Amygdala (tissue), 56 donors: ENCODE measurements at regions not wholly inside any gene's neighbourhood (a gene's known extent, or its start where the extent isn't known, plus 50 kb on each side); places are given as distances from the start of the nearest gene placed in this dataset.
"Not testable (repeated sequence)": the region's sequence is repeated elsewhere in the genome, so short reads cannot be mapped to it uniquely, and the experiment has no call there.

Experiments
- DNase-seq, 56 donors: peaks; one replicate each; lab custom pipeline; 2025; lab: John Stamatoyannopoulos, UW

DNA sequence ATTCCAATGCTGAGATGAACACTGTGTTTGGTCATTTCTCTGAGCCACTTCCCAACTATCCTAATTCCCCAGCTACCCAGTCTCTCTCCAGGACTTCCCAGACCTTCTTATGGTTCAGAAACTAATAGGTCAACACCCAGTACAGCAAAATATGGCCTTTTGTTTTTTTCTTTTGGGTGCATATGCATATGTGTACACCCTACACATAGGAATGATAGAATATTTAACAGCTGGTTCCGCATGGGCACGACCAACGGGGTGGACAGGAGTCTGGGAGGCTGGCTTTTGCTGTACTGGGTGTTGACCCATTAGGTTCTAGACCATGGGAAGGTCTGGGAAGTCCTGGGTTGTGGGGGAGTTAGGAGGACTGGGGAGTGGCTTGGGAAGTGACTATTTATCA lies 143.9 kb downstream of the MRPS6 start:
- DNase-seq: no peak

DNA sequence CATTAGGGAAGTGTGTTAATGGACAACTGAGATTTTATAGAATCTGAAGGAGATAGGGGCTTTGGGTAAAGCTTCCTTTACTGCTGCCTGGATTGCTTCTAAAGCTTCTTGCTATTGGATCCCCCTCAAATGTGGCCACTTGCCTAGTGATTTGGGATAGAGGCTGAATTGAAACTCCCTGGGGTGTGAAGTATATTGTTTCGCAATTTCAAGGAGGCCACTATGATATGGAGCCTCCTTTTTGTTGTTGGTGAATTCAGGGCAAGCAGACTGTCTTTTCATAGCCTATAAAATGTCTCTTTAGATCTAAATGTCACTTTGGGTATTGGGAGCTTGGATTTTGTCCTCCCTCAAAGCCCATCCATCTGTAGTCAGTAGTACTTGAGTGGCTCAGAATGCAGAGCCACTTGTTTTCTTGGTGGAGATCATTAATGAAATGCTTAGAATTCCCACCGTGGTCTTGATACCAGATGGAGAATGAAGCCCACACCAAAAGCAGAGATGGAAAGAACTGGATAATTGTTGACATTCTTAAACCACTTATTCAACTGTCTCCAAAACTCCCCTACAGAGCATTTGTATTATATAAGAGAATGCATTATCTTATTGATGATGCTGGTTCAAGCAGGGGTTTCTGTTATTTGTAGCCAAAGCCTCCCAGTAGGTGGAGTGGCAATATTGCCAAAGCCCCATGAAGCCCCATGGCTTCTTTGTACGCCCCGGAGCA lies 144.3 kb upstream of the KCNE2 start:
- DNase-seq: no peak

DNA sequence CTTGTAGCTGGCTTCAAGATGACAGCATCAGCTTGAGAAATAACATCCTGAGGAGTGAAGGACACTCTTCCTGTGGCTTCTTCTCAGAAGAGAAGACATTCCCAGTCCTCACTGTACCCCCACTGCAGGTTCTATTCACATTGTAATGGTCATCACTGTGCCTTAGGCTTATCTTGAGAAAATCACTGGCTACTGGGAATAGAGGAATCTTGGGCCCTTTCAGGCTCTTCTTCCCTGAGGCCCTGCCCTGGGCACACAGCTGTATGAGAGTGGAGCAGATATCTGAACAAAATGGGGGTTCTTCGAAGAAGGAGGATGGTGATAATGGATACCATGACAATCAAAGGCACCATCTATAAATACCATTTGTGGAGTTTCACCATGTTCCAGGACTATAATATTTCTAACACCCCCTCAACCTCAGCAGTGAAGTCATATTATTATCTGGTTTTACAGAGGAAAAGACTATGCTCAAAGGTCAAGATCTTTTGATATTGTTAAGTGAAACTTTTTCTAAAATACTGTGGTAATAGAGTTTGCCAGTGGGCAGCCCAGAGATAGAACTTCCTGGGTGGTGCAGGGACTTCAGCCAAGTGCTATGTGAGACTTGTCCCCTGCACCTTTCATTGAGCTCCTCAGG lies 143.1 kb upstream of the KCNE2 start:
- no peak for DNase-seq

DNA sequence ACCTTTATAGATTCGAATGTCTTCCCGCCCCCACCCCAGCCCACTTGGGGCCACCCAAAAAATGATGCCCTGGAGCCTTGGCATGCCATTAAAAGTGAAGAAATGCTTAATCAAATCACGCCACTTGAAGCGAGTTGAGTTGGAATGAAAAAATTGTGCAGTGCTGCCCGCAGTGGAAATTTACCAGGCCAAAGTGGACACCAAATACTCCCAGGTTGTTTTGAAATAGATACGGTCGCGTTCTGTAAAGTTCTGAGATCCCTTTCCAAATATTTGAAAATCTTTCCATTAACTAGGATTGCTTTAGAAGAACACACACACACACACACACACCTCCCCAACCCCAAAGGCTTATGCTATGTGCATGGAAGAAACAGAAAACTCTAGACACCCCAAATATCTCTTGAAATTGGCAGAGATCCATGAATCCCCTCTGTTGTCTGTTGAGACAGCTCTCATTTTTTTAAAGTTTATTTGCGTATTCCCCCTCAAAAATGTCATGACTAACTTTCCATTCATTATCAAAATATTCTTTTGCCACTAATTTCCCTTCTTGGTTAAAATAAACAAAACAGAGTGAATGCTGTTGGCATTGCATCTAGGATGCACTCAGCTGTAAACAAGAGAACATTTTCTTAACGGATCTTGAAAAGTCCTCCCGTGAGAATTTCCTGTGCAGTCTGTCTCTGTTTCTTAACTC lies 142.3 kb upstream of the KCNE2 start:
- no peak for DNase-seq

DNA sequence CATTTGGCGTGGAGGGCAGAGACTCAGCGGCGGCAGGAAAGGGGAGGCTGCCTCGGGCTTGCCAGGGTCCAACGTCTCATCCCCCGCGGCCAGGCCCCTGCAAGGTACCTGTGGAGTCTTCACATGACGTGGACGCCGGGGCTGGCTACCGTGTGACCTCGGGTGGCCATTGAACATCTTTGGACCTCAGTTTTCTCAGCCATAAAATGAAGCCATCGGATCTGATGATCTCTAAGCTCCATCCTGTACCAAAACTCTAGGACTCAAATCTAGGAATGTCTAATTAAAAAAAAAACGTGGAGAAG lies 141.8 kb upstream of the KCNE2 start:
- no peak for DNase-seq

DNA sequence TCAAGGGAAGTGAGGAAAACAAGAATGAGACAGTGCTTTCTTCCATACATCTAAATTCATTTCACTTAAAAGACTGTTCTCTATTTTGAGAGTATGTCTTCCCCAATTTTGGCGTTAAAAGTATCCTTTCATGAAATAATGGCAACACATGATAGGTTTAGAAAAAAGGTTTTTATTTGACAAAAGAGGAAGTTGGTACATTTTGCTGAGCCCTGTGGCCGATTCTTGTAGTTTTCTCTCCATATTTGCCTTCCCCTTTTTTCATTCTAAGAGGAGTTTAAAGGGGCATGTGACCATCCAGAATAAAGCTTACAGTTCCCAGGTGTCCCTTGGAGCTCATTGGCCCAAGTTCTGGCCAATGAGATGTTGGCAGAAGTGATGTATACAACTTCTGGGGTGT lies 140.4 kb upstream of the KCNE2 start:
- DNase-seq: no peak

DNA sequence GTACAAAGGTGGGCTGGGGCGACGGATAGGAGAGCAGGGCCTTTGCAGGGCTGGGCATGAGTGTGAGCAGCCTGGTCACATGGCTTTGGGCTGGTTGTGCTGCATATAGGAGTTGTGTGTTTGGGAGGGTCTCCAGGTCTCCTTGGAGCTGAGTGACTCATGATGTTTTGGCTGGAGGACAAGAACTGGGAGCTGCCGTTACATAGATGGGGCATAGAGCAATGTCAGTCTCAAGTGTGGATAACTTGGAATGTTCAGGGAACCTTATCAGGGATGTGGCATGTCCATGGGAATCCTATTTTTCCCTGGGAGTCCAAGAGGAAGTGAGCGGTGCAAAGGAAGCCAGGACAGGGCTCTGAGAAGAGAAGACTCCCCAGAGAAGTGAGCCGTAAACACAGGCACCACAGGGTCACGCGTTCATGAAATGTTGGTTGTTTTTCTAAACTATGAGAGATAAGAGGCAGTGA lies 136.4 kb upstream of the KCNE2 start:
- DNase-seq: no peak

DNA sequence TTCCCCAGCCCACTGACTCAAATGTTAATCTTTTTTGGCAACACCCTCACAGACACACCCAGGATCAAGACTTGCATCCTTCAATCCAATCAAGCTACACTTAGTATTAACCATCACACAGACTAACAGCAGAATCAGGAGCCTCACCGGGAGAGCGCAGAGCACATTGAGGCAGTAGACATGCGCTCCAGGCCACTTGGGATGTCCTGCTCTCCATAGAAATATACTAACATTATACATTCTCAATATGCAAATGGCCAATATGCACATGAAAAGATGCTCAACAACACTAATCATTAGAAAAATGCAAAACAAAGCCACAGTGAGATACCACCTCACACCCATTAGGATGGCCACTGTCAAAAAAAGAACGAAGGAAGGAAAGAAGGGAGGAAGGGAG lies 135.0 kb upstream of the KCNE2 start:
- no peak for DNase-seq

DNA sequence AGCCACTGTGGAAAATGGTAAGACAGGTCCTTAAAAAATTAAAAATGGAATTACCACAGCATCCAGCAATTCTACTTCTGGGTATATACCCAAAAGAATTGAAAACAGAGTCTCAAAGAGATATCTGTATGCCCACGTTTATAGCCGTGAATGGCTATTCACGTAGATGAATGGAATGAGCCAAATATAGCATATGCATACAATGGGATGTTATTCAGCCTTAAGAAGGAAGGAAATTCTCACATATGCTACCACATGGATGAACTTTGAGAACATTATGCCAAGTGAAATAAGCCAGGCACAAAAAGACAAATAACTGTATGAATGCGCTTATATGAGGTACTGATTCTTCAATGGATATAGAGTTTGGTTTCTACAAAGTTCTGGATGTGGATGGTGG lies 134.5 kb upstream of the KCNE2 start:
- DNase-seq: no peak

DNA sequence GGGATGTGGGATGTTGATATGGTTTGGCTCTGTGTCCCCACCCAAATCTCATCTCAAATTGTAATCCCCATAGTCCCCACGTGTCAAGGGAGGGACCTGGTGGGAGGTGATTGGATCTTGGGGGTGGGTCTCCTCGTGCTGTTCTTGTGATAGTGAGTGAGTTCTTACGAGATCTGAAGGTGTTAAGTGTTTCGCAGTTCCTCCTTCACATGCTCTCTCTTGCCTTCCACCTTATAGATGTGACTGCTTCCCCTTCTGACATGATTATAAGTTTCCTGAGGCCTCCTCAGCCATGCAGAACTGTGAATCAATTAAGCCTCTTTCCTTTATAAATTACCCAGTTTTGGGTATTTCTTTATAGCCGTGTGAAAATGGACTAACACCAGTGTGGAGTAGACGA lies 130.1 kb upstream of the KCNE2 start:
- not testable (repeated sequence) for DNase-seq

DNA sequence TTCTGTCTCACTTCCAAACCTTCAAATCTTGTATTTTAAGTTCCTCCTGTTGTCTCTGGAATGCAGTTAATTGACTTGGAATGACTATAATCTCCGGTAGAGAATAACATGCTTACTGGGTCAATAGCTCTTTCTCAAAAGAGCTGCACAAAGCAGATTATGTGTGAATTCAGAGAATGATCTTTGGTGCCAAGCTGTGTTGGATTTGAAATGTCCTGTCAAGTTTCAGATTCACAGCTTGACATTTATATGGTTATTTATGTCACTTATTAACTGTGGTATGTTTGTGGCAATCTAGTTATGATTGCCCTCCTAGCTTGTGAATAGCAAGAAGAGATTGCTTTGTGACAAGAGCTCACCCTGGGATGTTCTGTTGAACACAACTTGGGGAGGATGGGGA lies 128.3 kb upstream of the KCNE2 start:
- no peak for DNase-seq

DNA sequence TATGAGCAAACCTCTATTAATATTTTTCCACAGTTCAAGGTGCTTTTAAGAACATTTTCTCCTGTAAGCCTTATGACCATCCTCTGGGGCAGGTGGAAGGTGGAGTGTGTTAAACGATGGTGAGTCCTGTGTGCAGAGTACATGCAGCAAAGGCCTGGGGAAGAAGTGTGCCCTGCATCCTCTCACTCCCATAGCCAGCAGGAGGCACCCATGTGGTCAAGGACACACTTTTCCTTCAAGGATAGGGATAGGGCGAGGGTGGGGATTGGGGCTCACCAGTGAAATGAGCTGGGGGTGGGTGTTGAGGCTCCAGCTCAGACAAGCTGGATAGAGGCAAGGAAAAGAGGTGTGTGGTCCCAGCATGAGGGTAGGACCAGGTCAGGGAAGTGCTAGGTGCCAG lies 120.8 kb upstream of the KCNE2 start:
- no peak for DNase-seq

DNA sequence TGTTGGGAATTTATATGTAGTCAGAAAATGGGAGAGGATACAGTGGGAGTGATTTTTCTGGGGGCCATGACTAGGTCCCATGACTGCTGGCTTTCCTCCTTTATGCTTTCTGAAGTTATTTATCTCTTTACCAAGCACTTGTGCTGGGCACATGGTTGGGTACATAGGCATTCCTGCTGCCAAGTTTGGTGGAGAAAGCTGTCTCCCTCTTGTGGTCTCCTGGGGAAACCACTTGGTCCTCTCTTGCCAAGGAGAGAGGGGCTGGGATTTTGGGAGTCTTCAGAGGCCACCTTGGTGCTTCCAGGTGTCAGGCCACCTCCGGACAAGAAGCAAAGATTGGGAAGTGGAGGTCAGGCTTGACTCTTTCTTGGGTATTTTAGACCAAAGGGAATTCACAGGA lies 120.2 kb upstream of the KCNE2 start:
- DNase-seq: no peak

DNA sequence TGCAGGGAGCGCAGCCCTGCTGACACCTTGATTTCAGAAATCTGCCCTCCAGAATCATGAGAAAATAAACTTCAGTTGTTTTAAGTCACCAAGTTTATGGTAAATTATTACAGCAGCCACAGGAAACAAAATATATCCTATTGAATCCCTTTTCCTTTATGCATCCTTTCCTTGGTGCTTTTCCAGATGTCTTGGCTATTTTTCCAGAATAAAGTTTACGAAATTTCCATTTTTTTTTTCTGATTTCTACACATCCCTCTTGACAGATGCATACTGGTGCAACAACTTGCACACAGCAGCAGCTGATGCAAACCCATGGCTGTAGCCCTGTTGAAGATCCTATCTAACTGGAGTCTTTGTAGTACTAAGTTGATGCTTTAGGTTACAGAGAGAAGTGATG lies 111.1 kb upstream of the KCNE2 start:
- no peak for DNase-seq

DNA sequence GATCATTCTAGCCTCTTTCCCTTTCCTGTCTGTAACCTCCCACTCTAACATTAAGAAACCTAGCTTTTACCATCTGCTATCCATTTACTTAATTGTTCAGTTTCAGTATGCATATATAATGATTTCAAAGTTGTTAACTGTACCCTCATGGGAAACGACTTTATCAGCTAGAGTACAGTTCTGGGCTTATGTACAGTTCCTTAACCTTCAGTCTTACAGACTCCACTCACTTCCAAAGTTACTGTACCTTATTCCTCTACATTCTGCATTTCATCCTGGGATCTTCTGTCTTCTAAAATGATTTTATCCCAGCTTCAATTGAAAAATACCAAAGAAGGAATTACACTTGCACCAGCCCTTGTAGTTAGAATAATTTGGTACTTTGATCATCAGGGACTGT lies 108.7 kb upstream of the KCNE2 start:
- DNase-seq: no peak

DNA sequence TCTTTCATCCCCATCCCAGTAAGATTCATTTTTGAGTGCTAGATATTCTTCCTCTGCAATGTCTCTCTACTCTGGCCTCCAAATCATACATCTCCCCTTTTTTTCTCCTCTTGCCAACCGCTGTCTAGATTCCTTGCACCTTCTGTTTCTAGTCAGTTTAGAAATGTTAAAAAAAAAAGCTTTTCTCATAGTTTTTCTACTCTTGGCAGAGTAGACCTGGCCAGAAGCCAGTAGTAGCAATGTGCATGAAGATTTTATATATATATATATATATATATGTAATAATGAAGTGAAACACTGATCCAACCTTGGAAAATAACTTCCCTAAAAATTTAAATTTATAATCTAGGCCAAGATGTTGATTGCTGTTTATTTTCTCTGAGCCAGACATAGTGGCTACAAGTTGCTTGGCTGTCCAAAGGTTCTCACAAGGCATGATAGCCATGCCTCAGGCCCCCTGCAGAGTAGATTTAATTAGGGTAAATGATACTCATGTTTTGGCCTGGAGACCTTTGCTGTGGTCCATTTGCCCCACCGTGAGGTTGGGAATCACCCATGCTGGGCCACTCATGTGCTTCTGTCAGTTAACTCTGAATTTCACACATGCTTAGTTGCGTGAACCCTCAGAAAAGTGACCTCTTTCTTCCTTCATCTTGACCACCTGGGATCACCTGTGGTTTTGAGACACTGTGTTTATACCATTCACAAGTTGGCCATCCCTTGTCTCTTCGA lies 103.4 kb upstream of the KCNE2 start:
- DNase-seq: no peak

DNA sequence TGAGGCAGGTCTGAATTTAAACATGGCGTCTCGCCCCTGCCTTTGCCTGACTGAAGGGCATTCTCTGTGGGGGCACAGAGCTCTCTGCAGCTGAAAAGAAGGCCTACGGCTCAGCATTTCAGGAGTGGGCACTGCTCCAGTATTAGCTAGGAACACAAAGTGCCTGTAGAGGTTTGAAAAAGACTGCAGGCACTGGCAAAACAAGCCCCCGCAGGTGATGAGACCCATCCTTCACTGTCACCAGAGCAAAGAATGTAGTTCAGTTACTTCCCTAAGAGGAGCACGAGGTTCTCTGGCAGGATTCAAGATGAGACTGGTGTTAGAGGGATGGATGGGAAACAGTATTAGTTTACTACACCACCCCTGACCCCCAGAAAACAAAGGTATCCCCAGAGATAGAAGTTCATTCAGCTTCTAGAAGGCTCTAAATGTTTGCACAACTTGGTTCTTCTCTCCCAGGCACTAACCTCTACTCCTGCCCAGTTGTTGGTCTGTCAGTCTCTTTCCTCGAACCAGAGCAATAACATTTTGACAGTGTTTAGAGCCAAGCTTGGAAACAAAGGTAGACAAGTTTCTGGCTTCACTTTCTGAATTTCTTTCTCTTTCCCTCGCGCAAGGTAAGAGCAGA lies 101.9 kb upstream of the KCNE2 start:
- DNase-seq: no peak

DNA sequence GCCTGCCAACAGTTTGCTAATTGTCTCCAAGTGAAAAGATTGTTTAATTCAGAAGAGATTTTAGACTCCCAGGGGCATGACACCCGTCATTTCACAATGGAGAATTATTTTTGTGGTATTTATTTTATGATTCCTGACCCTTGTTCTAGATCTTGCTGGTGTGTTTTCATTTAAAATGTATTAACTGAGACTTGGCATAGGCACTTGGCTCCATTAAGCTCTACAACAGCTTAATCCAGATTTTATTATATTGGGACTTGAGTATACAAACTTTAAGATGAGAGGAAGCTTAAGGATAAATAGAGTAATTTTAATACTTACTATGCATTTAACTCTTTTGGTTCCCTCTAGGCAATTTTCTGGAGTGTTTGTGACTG lies 101.3 kb upstream of the KCNE2 start:
- DNase-seq: no peak

DNA sequence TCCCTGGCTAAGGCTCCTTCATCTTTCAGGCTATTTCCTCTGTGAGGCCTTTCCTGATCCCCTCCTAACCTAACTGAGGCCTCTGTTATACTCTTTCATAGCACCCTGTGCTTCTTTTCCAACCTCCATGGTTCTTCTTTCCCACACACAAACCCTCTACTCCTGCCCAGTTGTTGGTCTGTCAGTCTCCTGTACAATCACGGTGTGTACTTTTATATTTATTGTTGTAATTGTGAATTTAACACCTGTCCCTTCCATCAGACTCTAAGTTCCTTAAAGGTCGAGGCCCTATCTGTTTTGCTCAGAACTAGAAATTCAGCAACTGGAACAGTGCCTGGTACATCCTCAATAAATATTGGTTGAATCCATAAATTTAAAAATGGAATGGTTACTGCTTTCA lies 100.2 kb upstream of the KCNE2 start:
- no peak for DNase-seq

DNA sequence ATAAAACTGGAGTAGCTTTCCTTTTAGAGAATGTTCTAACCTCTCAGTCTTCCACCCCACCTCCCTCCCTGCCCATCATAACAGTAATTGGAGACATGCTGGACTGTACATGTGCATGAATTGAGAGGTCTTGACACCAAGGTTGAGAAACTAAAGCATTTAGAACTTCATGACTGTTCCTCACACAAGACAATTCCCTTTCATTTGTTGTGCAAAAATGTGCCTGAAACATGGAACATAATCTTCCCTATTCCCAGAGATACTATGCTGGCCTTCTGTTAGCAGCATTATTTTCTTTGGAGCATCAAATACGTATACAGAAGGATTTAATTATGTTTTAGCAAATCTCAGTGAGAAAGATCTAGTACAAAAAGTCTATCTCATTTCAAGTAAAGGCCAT lies 97.5 kb upstream of the KCNE2 start:
- no peak for DNase-seq

DNA sequence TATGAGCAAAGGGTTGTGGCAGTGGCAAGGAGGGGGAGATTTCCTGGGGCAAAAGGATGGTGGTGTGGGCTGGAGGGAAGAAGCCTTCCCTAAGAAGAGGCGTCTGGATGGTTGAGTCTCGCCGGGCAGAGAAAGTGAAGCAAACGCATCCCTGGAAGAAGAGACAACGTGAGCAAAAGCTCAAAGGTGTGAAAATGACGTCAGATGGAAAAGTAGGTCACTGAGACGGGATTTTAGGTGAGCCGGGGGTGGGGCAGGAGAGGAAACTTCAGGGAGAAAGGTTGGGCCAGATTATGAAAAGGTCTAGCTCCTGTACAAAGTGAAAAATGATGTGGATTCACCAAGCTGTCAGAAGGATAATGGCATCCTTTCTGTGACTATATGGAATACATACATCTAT lies 95.3 kb upstream of the KCNE2 start:
- DNase-seq: no peak
